ENCODE measurements at regions not wholly inside any gene's neighbourhood (a gene's known extent, or its start where the extent isn't known, plus 50 kb on each side); places are given as distances from the start of the nearest gene placed in this dataset.

GRCh38 chr2:195587966-195588365 lies 69.1 kb upstream of the SLC39A10 start:
- TF ChIP-seq, protein P1, sequence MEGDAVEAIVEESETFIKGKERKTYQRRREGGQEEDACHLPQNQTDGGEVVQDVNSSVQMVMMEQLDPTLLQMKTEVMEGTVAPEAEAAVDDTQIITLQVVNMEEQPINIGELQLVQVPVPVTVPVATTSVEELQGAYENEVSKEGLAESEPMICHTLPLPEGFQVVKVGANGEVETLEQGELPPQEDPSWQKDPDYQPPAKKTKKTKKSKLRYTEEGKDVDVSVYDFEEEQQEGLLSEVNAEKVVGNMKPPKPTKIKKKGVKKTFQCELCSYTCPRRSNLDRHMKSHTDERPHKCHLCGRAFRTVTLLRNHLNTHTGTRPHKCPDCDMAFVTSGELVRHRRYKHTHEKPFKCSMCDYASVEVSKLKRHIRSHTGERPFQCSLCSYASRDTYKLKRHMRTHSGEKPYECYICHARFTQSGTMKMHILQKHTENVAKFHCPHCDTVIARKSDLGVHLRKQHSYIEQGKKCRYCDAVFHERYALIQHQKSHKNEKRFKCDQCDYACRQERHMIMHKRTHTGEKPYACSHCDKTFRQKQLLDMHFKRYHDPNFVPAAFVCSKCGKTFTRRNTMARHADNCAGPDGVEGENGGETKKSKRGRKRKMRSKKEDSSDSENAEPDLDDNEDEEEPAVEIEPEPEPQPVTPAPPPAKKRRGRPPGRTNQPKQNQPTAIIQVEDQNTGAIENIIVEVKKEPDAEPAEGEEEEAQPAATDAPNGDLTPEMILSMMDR (IDR thresholded peaks at IDR 0.05) = no peak
- DNase-seq = no peak
- Mint-ChIP-seq H3K27me3 (ENCODE audit: low read depth in 3 of 3) (no peaks in the 10 kb centered on the region), H3K27ac (no peak overlapping the region), H3K4me1 (peaks cover 9% of the 10 kb centered on the region), H3K4me3 (no peak overlapping the region), H3K36me3 (no peaks in the 10 kb centered on the region), H3K9me3 (no peaks in the 10 kb centered on the region)
- Histone ChIP-seq H3K9ac (ENCODE audit: insufficient read depth, low read length, poor library complexity, severe bottlenecking) (no peak overlapping the region), H3K4me1 (ENCODE audit: control insufficient read depth in 1 of 2, insufficient read depth in 2 of 2, low read length in 2 of 2) (peaks cover 9 to 11% of the 10 kb centered on the region in 2 donors), H3K9me3 (replicated peaks in 1 of 2; ENCODE audit: control insufficient read depth in 1 of 2, insufficient read depth in 1 of 2, low read length in 2 of 2) (no peaks in the 10 kb centered on the region), H3K4me3 (replicated peaks in 1 of 3; ENCODE audit: low read depth in 2 of 3, low read length in 3 of 3) (no peak overlapping the region), H3K4me2 (replicated peaks; ENCODE audit: extremely low read depth, low read length, poor library complexity, severe bottlenecking) (no peak overlapping the region), H2AFZ (ENCODE audit: insufficient read depth, low read depth, low read length, poor library complexity, severe bottlenecking) (no peak overlapping the region), H3K36me3 (replicated peaks in 1 of 2; ENCODE audit: control insufficient read depth in 1 of 2, insufficient read depth in 2 of 2, low read length in 2 of 2) (no peaks in the 10 kb centered on the region), H3K27ac (ENCODE audit: low read depth in 1 of 2, low read length in 2 of 2) (no peak overlapping the region), H3K27me3 (ENCODE audit: control insufficient read depth in 2 of 2, insufficient read depth in 2 of 2, low read length in 2 of 2) (no peaks in the 10 kb centered on the region), H4K20me1 (ENCODE audit: insufficient read depth, low read length) (no peaks in the 10 kb centered on the region), H3K79me2 (ENCODE audit: insufficient read depth, low read length) (no peaks in the 10 kb centered on the region)
- intact Hi-C loops (cut with micrococcal nuclease) = no loop called here
- WGBS (ENCODE audit: insufficient coverage) = 100% methylated on average over 1 of the region's 5 CpGs

DNA sequence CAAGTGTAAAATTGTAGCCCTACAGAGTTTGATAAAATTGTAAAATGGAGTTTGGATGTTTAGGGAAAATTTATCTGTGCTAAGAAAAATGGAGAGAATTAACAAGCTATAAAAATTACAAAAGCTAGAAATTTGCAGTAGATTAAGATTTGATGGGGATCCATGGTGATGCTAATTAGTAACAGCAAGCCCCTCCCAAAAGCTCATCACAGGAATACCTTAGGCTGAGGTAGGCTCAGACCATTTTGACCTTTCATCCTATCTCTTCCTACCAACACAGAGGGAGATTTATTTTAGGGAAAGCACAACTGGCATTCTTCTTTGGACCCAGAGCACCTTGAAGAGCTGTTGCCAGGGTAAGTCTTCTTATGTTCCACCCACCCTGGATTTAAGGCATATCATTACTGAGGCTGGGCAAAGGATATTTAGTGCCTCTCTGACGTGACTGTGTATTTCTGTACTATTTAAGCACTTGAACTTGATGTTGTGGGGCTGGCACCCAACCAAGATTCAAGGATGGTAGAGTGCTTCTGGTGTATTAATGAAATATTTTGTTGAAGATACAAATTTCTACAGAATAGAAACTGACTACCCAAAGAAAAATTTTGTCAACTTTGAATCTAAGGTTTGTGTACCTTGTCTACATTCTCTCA lies 70.8 kb upstream of the SLC39A10 start:
- no peak overlapping the region for H3K4me2 ChIP-seq (replicated peaks; ENCODE audit: extremely low read depth, low read length, poor library complexity, severe bottlenecking)
- Mint-ChIP-seq H3K4me1 (peaks cover 9% of the 10 kb centered on the region), H3K27ac (no peak overlapping the region), H3K4me3 (no peak overlapping the region), H3K27me3 (ENCODE audit: low read depth in 3 of 3) (no peaks in the 10 kb centered on the region), H3K36me3 (no peaks in the 10 kb centered on the region), H3K9me3 (no peaks in the 10 kb centered on the region)
- no peaks in the 10 kb centered on the region for H3K27me3 ChIP-seq (ENCODE audit: control insufficient read depth in 2 of 2, insufficient read depth in 2 of 2, low read length in 2 of 2)
- intact Hi-C loops (cut with micrococcal nuclease) = no loop called here
- peaks cover 7 to 8% of the 10 kb centered on the region in 2 donors for H3K4me1 ChIP-seq (ENCODE audit: control insufficient read depth in 1 of 2, insufficient read depth in 2 of 2, low read length in 2 of 2)
- no peaks in the 10 kb centered on the region for H4K20me1 ChIP-seq (ENCODE audit: insufficient read depth, low read length)
- no CpG with 5 or more reads among the region's 1 CpG for WGBS (ENCODE audit: insufficient coverage)
- TF ChIP-seq, protein P1 (IDR thresholded peaks at IDR 0.05) = no peak
- no peak overlapping the region for H3K27ac ChIP-seq (ENCODE audit: low read depth in 1 of 2, low read length in 2 of 2)
- H3K9ac ChIP-seq (ENCODE audit: insufficient read depth, low read length, poor library complexity, severe bottlenecking) = no peak overlapping the region
- no peaks in the 10 kb centered on the region for H3K79me2 ChIP-seq (ENCODE audit: insufficient read depth, low read length)
- no peak overlapping the region for H2AFZ ChIP-seq (ENCODE audit: insufficient read depth, low read depth, low read length, poor library complexity, severe bottlenecking)
- H3K4me3 ChIP-seq (replicated peaks in 1 of 3; ENCODE audit: low read depth in 2 of 3, low read length in 3 of 3) = no peak overlapping the region
- no peak for DNase-seq
- no peaks in the 10 kb centered on the region for H3K36me3 ChIP-seq (replicated peaks in 1 of 2; ENCODE audit: control insufficient read depth in 1 of 2, insufficient read depth in 2 of 2, low read length in 2 of 2)
- H3K9me3 ChIP-seq (replicated peaks in 1 of 2; ENCODE audit: control insufficient read depth in 1 of 2, insufficient read depth in 1 of 2, low read length in 2 of 2) = no peaks in the 10 kb centered on the region

Measured in CD14-positive monocyte (primary cell).